HepG2 (cell line): ENCODE measurements at regions not wholly inside any gene's neighbourhood (a gene's known extent, or its start where the extent isn't known, plus 50 kb on each side); places are given as distances from the start of the nearest gene placed in this dataset.

Source experiments
- ATAC-seq: fragments of 200-7000 bp; cut with Tn5 transposase; 3 replicates; pipeline ENCODE4 v1.9.1; 2020; ENCODE audit warnings: mild to moderate bottlenecking, moderate library complexity
- BruUV-seq: library from RNA; stranded (reverse); fragments of 400-500 nt; replicated peaks from 2 replicates; lab custom pipeline; 2021; lab: Mats Ljungman, UMichigan
- CTCF ChIA-PET: fragments of 300-600 bp; formaldehyde crosslinking; extraction: SDS; loops from one replicate; lab custom pipeline; 2021; ENCODE audit warnings: low total read pairs, inconsistent platforms, low intra/inter-chr PET ratio; lab: Yijun Ruan, JAX
- POLR2A ChIA-PET: fragments of 350-600 bp; sonication (Branson Sonifier 250); formaldehyde crosslinking; loops from one replicate; lab custom pipeline; 2020; ENCODE audit warnings: antibody characterized with exemption, inconsistent platforms; lab: Yijun Ruan, JAX
- DNase-seq: peaks from one replicate; pipeline ENCODE4 v3.0.0-alpha.2; 2015; ENCODE audit warnings: low spot score
- FAIRE-seq: peaks from 3 replicates; lab custom pipeline; 2011; peaks lifted over from hg19 to GRCh38; lab: Jason Lieb, UNC
- H2AFZ ChIP-seq: one replicate; pipeline ENCODE4 v1.6.1; 2011; ENCODE audit warnings: low read length, inconsistent platforms
- H3K27ac ChIP-seq: fragments of 300-600 bp; 3 replicates; pipeline ENCODE4 v1.8.0; 2011; ENCODE audit warnings: mixed run types, mild to moderate bottlenecking, mixed read lengths, low read length, inconsistent platforms; ENCODE audit not compliant: insufficient read depth; ENCODE audit errors: extremely low read length
- H3K27me3 ChIP-seq, 2 experiments: fragments of 200-600 bp in 1 of 2; 2 replicates in 1 of 2; 3 replicates in 1 of 2; pipeline versions ENCODE4 v1.6.0 to v1.8.0; 2011; ENCODE audit warnings: low read length in 2 of 2, mild to moderate bottlenecking in 2 of 2, moderate library complexity in 2 of 2, inconsistent platforms in 1 of 2; ENCODE audit not compliant: insufficient read depth in 2 of 2, control insufficient read depth in 1 of 2
- H3K36me3 ChIP-seq, 2 experiments: fragments of 200-600 bp in 1 of 2; replicated peaks in 1 of 2; 2 replicates in 1 of 2; 3 replicates in 1 of 2; pipeline versions ENCODE4 v1.5.1 to v1.8.0; 2011; ENCODE audit warnings: low read length in 2 of 2, inconsistent platforms in 1 of 2; ENCODE audit not compliant: insufficient read depth in 2 of 2, control insufficient read depth in 1 of 2
- H3K4me1 ChIP-seq: 2 replicates; pipeline ENCODE4 v1.5.1; 2012; ENCODE audit warnings: low read length, inconsistent platforms; ENCODE audit not compliant: insufficient read depth
- H3K4me2 ChIP-seq: 2 replicates; pipeline ENCODE4 v1.6.0; 2011; ENCODE audit warnings: low read depth, low read length, inconsistent platforms
- H3K4me3 ChIP-seq, 3 experiments: fragments of 200-600 bp in 1 of 3; sonication (generic), shearing (Covaris generic) in 1 of 3; replicated peaks in 1 of 3; 2 replicates each; pipeline ENCODE4 v1.5.1; 2011 to 2016; ENCODE audit warnings: low read length in 3 of 3, inconsistent platforms in 2 of 3, low read depth in 2 of 3, mild to moderate bottlenecking in 2 of 3, control low read depth in 1 of 3, mixed read lengths in 1 of 3; ENCODE audit not compliant: insufficient read depth in 1 of 3
- H3K79me2 ChIP-seq: one replicate; pipeline ENCODE4 v1.6.1; 2011; ENCODE audit warnings: low read length, inconsistent platforms; ENCODE audit not compliant: insufficient read depth
- H3K9ac ChIP-seq: 2 replicates; pipeline ENCODE4 v1.6.0; 2011; ENCODE audit warnings: mild to moderate bottlenecking, low read depth, low read length, inconsistent platforms; ENCODE audit not compliant: insufficient read depth
- H3K9me3 ChIP-seq: 2 replicates; pipeline ENCODE4 v1.5.1; 2012; ENCODE audit warnings: mild to moderate bottlenecking, low read length
- H4K20me1 ChIP-seq: 2 replicates; pipeline ENCODE4 v1.6.0; 2011; ENCODE audit warnings: inconsistent platforms, mild to moderate bottlenecking, low read length, moderate library complexity; ENCODE audit not compliant: insufficient read depth
- ELF3 ChIP-seq: IDR thresholded peaks from 2 replicates; pipeline ENCODE4 v1.6.1; 2016; ENCODE audit warnings: missing genetic modification reagents, missing compliant biosample characterization
- HDAC6 ChIP-seq: fragments of 200-600 bp; sonication (generic); IDR thresholded peaks from 2 replicates; pipeline ENCODE4 v1.7.0; 2017; ENCODE audit warnings: mild to moderate bottlenecking, antibody characterized with exemption, low read length, low read depth
- MED1 ChIP-seq: sonication (generic); formaldehyde crosslinking; IDR thresholded peaks from 2 replicates; pipeline ENCODE4 v1.4.0; 2020; ENCODE audit warnings: missing genetic modification reagents
- RFX5 ChIP-seq: IDR thresholded peaks from 2 replicates; pipeline ENCODE4 v1.6.1; 2011; ENCODE audit warnings: low read depth, low read length, improper control_type of control experiment
- SIN3A ChIP-seq: IDR thresholded peaks from 2 replicates; pipeline ENCODE4 v1.6.1; 2011; ENCODE audit warnings: low read depth, mild to moderate bottlenecking, control low read depth, low read length, borderline replicate concordance
- TBX2 ChIP-seq: sonication (generic); formaldehyde crosslinking; IDR thresholded peaks from 2 replicates; pipeline ENCODE4 v1.5.0; 2020; ENCODE audit warnings: missing genetic modification reagents, mild to moderate bottlenecking, borderline replicate concordance
- U2AF2 ChIP-seq: fragments of 200-400 bp; formaldehyde crosslinking; IDR thresholded peaks from 2 replicates; pipeline ENCODE4 v1.6.1; 2017; ENCODE audit warnings: low read depth, mild to moderate bottlenecking, low read length
- ZNF530 ChIP-seq: sonication (generic); formaldehyde crosslinking; IDR thresholded peaks from 2 replicates; pipeline ENCODE4 v1.5.0; 2020; ENCODE audit warnings: low read depth, mild to moderate bottlenecking, missing genetic modification reagents
- ZNF549 ChIP-seq: sonication (generic); formaldehyde crosslinking; IDR thresholded peaks from 2 replicates; pipeline ENCODE4 v1.5.0; 2020; ENCODE audit warnings: missing genetic modification reagents
- ZNF746 ChIP-seq: sonication (generic); formaldehyde crosslinking; IDR thresholded peaks from 2 replicates; pipeline ENCODE4 v1.8.0; 2022; ENCODE audit warnings: mild to moderate bottlenecking, missing genetic modification reagents
- WGBS: methylation state at CpG from one replicate; pipeline ENCODE4 v1.1.6; 2017; ENCODE audit warnings: low lambda C conversion rate; 5-methylcytosine and 5-hydroxymethylcytosine counted together
- in situ Hi-C: cut with HindIII; loops from 2 replicates; pipeline ENCODE4 v1.10.0; 2017; ENCODE audit warnings: low pct_unique_long_range_greater_than_20kb; ENCODE audit not compliant: extremely low pct_ligation_motif_present
- intact Hi-C: fragments of 100-400 bp; cut with micrococcal nuclease; formaldehyde crosslinking; loops from one replicate; pipeline ENCODE4 v1.10.0; 2022; ENCODE audit not compliant: unreplicated experiment
- TF ChIP-seq, protein P1 (sequence below): sonication (generic); formaldehyde crosslinking; IDR thresholded peaks from 2 replicates; pipeline ENCODE4 v1.4.0; 2020; ENCODE audit warnings: mild to moderate bottlenecking, missing genetic modification reagents
- TF ChIP-seq, protein P2 (sequence below): sonication (generic); formaldehyde crosslinking; IDR thresholded peaks from one replicate; pipeline ENCODE4 v1.5.1; 2020; ENCODE audit warnings: mild to moderate bottlenecking, missing genetic modification reagents; ENCODE audit errors: not compliant biosample characterization

DNA sequence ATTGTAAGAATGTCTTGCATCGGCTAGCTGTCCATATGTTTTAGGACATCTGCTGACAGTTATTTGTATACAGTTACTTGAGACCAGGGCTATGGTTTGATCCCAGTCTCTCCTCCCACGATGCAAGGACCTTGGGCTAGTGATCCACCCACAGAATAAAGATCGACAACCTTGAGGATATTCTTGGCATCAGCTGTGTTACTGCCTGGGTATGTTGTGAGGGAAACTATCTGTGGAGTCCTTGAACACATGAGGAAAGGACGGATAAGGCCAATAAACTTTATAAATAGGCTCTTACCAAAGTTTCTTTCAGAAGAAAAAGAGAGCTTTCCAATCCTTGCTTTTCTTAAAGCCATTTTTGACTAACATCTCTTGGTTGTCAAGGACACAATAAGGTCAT is 70.8 kb upstream of the HEY2 start:
- intact Hi-C loops (no loop called here), in situ Hi-C loops (no loop called here)
- POLR2A ChIA-PET, result no interaction called here
- Histone ChIP-seq H3K4me3 (no peak overlapping the region), H2AFZ (no peak overlapping the region), H3K27me3 (no peaks in the 10 kb centered on the region), H3K27ac (no peak overlapping the region), H3K79me2 (no peaks in the 10 kb centered on the region), H3K4me2 (no peak overlapping the region), H3K9me3 (no peaks in the 10 kb centered on the region), H3K9ac (no peak overlapping the region), H3K4me1 (no peaks in the 10 kb centered on the region), H3K36me3 (no peaks in the 10 kb centered on the region), H4K20me1 (no peaks in the 10 kb centered on the region)
- CTCF ChIA-PET, result no interaction called here
- TF ChIP-seq TBX2 (CRISPR knock-in tag) (no peak), MED1 (CRISPR knock-in tag) (no peak), ZNF746 (CRISPR knock-in tag) (no peak), RFX5 (no peak), ELF3 (no peak), SIN3A (no peak), ZNF530 (CRISPR knock-in tag) (no peak)
- TF ChIP-seq, protein P1, sequence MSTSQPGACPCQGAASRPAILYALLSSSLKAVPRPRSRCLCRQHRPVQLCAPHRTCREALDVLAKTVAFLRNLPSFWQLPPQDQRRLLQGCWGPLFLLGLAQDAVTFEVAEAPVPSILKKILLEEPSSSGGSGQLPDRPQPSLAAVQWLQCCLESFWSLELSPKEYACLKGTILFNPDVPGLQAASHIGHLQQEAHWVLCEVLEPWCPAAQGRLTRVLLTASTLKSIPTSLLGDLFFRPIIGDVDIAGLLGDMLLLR (CRISPR knock-in tag), result no peak
- WGBS, result 0% methylated on average over 4 of the region's 4 CpGs
- ATAC-seq, result no peak
- no peak for DNase-seq
- no TSS peak for BruUV-seq
- FAIRE-seq, result no peak

DNA sequence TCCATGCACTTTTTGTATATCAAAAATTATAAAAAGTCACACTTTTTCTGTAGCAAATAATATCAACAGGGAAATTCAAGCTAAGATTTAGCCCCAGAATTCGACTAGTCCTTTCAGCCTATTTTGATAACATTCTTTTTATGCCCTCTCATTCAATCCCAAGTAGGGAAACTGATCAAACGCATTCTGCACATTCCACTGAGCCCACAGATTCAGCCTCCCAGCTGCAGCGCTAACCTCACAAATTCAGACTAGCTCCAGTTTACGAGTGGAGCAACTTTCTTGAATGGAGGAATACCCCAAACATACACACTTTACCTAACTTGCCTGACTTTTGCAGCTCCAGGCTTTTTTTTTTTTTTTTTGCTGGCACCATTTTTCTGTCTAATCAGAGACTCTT is 70.3 kb upstream of the HEY2 start:
- no peaks in the 10 kb centered on the region for H3K27me3 ChIP-seq
- WGBS, result 44% methylated on average over 4 of the region's 4 CpGs
- intact Hi-C loops (no loop called here), in situ Hi-C loops (no loop called here)
- ChIA-PET CTCF (no interaction called here), POLR2A (no interaction called here)
- ATAC-seq (no peak), DNase-seq (no peak), FAIRE-seq (no peak)
- no peaks in the 10 kb centered on the region for H3K4me1 ChIP-seq
- BruUV-seq, result no TSS peak
- no peak overlapping the region for H2AFZ ChIP-seq
- H3K27ac ChIP-seq, result no peak overlapping the region
- no peak overlapping the region for H3K4me2 ChIP-seq
- H3K9ac ChIP-seq, result no peak overlapping the region
- no peaks in the 10 kb centered on the region for H3K36me3 ChIP-seq
- no peaks in the 10 kb centered on the region for H3K79me2 ChIP-seq
- no peaks in the 10 kb centered on the region for H3K9me3 ChIP-seq
- no peaks in the 10 kb centered on the region for H4K20me1 ChIP-seq
- no peak overlapping the region for H3K4me3 ChIP-seq
- TF ChIP-seq ZNF549 (CRISPR knock-in tag), result no peak
- TF ChIP-seq HDAC6, result no peak
- TF ChIP-seq, protein P2, sequence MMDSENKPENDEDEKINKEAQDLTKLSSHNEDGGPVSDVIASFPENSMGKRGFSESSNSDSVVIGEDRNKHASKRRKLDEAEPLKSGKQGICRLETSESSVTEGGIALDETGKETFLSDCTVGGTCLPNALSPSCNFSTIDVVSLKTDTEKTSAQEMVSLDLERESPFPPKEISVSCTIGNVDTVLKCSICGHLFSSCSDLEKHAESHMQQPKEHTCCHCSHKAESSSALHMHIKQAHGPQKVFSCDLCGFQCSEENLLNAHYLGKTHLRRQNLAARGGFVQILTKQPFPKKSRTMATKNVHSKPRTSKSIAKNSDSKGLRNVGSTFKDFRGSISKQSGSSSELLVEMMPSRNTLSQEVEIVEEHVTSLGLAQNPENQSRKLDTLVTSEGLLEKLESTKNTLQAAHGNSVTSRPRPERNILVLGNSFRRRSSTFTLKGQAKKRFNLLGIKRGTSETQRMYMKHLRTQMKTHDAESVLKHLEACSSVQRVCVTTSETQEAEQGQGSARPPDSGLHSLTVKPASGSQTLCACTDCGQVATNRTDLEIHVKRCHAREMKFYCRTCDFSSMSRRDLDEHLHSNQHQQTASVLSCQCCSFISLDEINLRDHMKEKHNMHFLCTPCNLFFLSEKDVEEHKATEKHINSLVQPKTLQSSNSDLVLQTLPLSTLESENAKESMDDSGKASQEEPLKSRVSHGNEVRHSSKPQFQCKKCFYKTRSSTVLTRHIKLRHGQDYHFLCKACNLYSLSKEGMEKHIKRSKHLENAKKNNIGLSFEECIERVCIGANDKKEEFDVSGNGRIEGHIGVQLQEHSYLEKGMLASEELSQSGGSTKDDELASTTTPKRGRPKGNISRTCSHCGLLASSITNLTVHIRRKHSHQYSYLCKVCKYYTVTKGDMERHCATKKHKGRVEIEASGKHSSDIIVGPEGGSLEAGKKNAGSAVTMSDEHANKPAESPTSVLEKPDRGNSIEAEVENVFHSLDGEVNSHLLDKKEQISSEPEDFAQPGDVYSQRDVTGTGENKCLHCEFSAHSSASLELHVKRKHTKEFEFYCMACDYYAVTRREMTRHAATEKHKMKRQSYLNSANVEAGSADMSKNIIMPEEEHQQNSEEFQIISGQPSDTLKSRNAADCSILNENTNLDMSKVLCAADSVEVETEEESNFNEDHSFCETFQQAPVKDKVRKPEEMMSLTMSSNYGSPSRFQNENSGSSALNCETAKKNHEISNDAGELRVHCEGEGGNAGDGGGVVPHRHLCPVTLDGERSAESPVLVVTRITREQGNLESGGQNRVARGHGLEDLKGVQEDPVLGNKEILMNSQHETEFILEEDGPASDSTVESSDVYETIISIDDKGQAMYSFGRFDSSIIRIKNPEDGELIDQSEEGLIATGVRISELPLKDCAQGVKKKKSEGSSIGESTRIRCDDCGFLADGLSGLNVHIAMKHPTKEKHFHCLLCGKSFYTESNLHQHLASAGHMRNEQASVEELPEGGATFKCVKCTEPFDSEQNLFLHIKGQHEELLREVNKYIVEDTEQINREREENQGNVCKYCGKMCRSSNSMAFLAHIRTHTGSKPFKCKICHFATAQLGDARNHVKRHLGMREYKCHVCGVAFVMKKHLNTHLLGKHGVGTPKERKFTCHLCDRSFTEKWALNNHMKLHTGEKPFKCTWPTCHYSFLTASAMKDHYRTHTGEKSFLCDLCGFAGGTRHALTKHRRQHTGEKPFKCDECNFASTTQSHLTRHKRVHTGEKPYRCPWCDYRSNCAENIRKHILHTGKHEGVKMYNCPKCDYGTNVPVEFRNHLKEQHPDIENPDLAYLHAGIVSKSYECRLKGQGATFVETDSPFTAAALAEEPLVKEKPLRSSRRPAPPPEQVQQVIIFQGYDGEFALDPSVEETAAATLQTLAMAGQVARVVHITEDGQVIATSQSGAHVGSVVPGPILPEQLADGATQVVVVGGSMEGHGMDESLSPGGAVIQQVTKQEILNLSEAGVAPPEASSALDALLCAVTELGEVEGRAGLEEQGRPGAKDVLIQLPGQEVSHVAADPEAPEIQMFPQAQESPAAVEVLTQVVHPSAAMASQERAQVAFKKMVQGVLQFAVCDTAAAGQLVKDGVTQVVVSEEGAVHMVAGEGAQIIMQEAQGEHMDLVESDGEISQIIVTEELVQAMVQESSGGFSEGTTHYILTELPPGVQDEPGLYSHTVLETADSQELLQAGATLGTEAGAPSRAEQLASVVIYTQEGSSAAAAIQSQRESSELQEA, result no peak
- TF ChIP-seq U2AF2, result no peak
